ENCODE measurements at regions not wholly inside any gene's neighbourhood (a gene's known extent, or its start where the extent isn't known, plus 50 kb on each side); places are given as distances from the start of the nearest gene placed in this dataset.

GRCh38 chr1:14500912-14501311, 97.6 kb upstream of the KAZN start:
- H3K4me1 Mint-ChIP-seq = no peaks in the 10 kb centered on the region
- H3K27ac Mint-ChIP-seq = no peak overlapping the region
- H3K36me3 Mint-ChIP-seq = no peaks in the 10 kb centered on the region
- no peaks in the 10 kb centered on the region for H3K9me3 Mint-ChIP-seq
- peaks cover 12% of the 10 kb centered on the region for H3K27me3 Mint-ChIP-seq
- H3K4me3 Mint-ChIP-seq = no peak overlapping the region

- Mint-ChIP-seq H3K27me3 (peaks cover 4% of the 10 kb centered on the region), H3K4me3 (no peak overlapping the region), H3K36me3 (no peaks in the 10 kb centered on the region), H3K9me3 (no peaks in the 10 kb centered on the region), H3K27ac (no peak overlapping the region), H3K4me1 (no peaks in the 10 kb centered on the region)
Observed at GRCh38 chr1:14504517-14504916, 94.0 kb upstream of the KAZN start.

- H3K4me1 Mint-ChIP-seq = no peaks in the 10 kb centered on the region
- no peaks in the 10 kb centered on the region for H3K36me3 Mint-ChIP-seq
- H3K27me3 Mint-ChIP-seq = no peaks in the 10 kb centered on the region
- H3K27ac Mint-ChIP-seq = no peak overlapping the region
- no peak overlapping the region for H3K4me3 Mint-ChIP-seq
- H3K9me3 Mint-ChIP-seq = no peaks in the 10 kb centered on the region
Observed at GRCh38 chr1:14506471-14507255, 91.8 kb upstream of the KAZN start.

GRCh38 chr1:14507262-14507661, 91.2 kb upstream of the KAZN start:
- H3K9me3 Mint-ChIP-seq = no peaks in the 10 kb centered on the region
- no peaks in the 10 kb centered on the region for H3K36me3 Mint-ChIP-seq
- no peaks in the 10 kb centered on the region for H3K27me3 Mint-ChIP-seq
- H3K27ac Mint-ChIP-seq = no peak overlapping the region
- H3K4me1 Mint-ChIP-seq = no peaks in the 10 kb centered on the region
- H3K4me3 Mint-ChIP-seq = no peak overlapping the region

- Mint-ChIP-seq H3K9me3 (no peaks in the 10 kb centered on the region), H3K36me3 (no peaks in the 10 kb centered on the region), H3K27me3 (no peaks in the 10 kb centered on the region), H3K4me1 (no peaks in the 10 kb centered on the region), H3K27ac (no peak overlapping the region), H3K4me3 (no peak overlapping the region)
Observed at GRCh38 chr1:14508613-14509012, 89.9 kb upstream of the KAZN start.

GRCh38 chr1:14511166-14511680, 87.3 kb upstream of the KAZN start:
- no peaks in the 10 kb centered on the region for H3K27me3 Mint-ChIP-seq
- H3K27ac Mint-ChIP-seq = no peak overlapping the region
- no peaks in the 10 kb centered on the region for H3K9me3 Mint-ChIP-seq
- H3K4me3 Mint-ChIP-seq = no peak overlapping the region
- no peaks in the 10 kb centered on the region for H3K36me3 Mint-ChIP-seq
- no peaks in the 10 kb centered on the region for H3K4me1 Mint-ChIP-seq

GRCh38 chr1:14511796-14512585, 86.5 kb upstream of the KAZN start:
- Mint-ChIP-seq H3K27ac (no peak overlapping the region), H3K4me3 (no peak overlapping the region), H3K4me1 (no peaks in the 10 kb centered on the region), H3K9me3 (no peaks in the 10 kb centered on the region), H3K27me3 (no peaks in the 10 kb centered on the region), H3K36me3 (no peaks in the 10 kb centered on the region)

- Mint-ChIP-seq H3K4me1 (no peaks in the 10 kb centered on the region), H3K27ac (no peak overlapping the region), H3K9me3 (no peaks in the 10 kb centered on the region), H3K36me3 (no peaks in the 10 kb centered on the region), H3K27me3 (no peaks in the 10 kb centered on the region), H3K4me3 (no peak overlapping the region)
Observed at GRCh38 chr1:14513111-14513510, 85.4 kb upstream of the KAZN start.

- H3K36me3 Mint-ChIP-seq = no peaks in the 10 kb centered on the region
- H3K27ac Mint-ChIP-seq = no peak overlapping the region
- no peaks in the 10 kb centered on the region for H3K4me1 Mint-ChIP-seq
- no peaks in the 10 kb centered on the region for H3K9me3 Mint-ChIP-seq
- no peaks in the 10 kb centered on the region for H3K27me3 Mint-ChIP-seq
- H3K4me3 Mint-ChIP-seq = no peak overlapping the region
Observed at GRCh38 chr1:14514739-14515138, 83.7 kb upstream of the KAZN start.

- no peaks in the 10 kb centered on the region for H3K9me3 Mint-ChIP-seq
- H3K27ac Mint-ChIP-seq = no peak overlapping the region
- no peaks in the 10 kb centered on the region for H3K27me3 Mint-ChIP-seq
- H3K36me3 Mint-ChIP-seq = no peaks in the 10 kb centered on the region
- no peaks in the 10 kb centered on the region for H3K4me1 Mint-ChIP-seq
- no peak overlapping the region for H3K4me3 Mint-ChIP-seq
Observed at GRCh38 chr1:14516974-14517840, 81.3 kb upstream of the KAZN start.

GRCh38 chr1:14517841-14518180, 80.7 kb upstream of the KAZN start:
- Mint-ChIP-seq H3K4me3 (no peak overlapping the region), H3K36me3 (no peaks in the 10 kb centered on the region), H3K9me3 (no peaks in the 10 kb centered on the region), H3K27ac (no peak overlapping the region), H3K27me3 (no peaks in the 10 kb centered on the region), H3K4me1 (no peaks in the 10 kb centered on the region)

- H3K9me3 Mint-ChIP-seq = no peaks in the 10 kb centered on the region
- H3K4me1 Mint-ChIP-seq = no peaks in the 10 kb centered on the region
- H3K27me3 Mint-ChIP-seq = peaks cover 3% of the 10 kb centered on the region
- no peak overlapping the region for H3K27ac Mint-ChIP-seq
- no peak overlapping the region for H3K4me3 Mint-ChIP-seq
- no peaks in the 10 kb centered on the region for H3K36me3 Mint-ChIP-seq
Observed at GRCh38 chr1:14519976-14520375, 78.5 kb upstream of the KAZN start.

GRCh38 chr1:14520514-14521163, 77.8 kb upstream of the KAZN start:
- Mint-ChIP-seq H3K4me1 (no peaks in the 10 kb centered on the region), H3K9me3 (no peaks in the 10 kb centered on the region), H3K27ac (no peak overlapping the region), H3K27me3 (peaks cover 3% of the 10 kb centered on the region), H3K4me3 (no peak overlapping the region), H3K36me3 (no peaks in the 10 kb centered on the region)

GRCh38 chr1:14521622-14522021, 76.9 kb upstream of the KAZN start:
- Mint-ChIP-seq H3K9me3 (no peaks in the 10 kb centered on the region), H3K4me1 (no peaks in the 10 kb centered on the region), H3K4me3 (no peak overlapping the region), H3K27ac (no peak overlapping the region), H3K27me3 (peaks cover 4% of the 10 kb centered on the region), H3K36me3 (no peaks in the 10 kb centered on the region)

Measured in activated naive CD4-positive, alpha-beta T cell treated with anti-CD3 and anti-CD28 coated beads, Interleukin-2, amount 50 U/mL, for 24 hours (primary cell).